ENCODE measurements at regions not wholly inside any gene's neighbourhood (a gene's known extent, or its start where the extent isn't known, plus 50 kb on each side); places are given as distances from the start of the nearest gene placed in this dataset.
"Not testable (repeated sequence)": the region's sequence is repeated elsewhere in the genome, so short reads cannot be mapped to it uniquely, and the experiment has no call there.

GRCh38 chr2:146720170-146720569 lies 1124.7 kb upstream of the ACVR2A start:
- POLR2A ChIA-PET, result no interaction called here
- Mint-ChIP-seq H3K4me3 (no peak overlapping the region), H3K27ac (no peak overlapping the region), H3K27me3 (no peaks in the 10 kb centered on the region), H3K36me3 (no peaks in the 10 kb centered on the region), H3K9me3 (peaks cover 5% of the 10 kb centered on the region), H3K4me1 (no peaks in the 10 kb centered on the region)
- ATAC-seq (ENCODE audit: low read depth), result no peak
- DNase-seq, result no peak

- ATAC-seq (ENCODE audit: low read depth) (no peak), DNase-seq (no peak)
- Mint-ChIP-seq H3K36me3 (no peaks in the 10 kb centered on the region), H3K27ac (no peak overlapping the region), H3K4me1 (no peaks in the 10 kb centered on the region), H3K27me3 (no peaks in the 10 kb centered on the region), H3K4me3 (no peak overlapping the region), H3K9me3 (peaks cover 1% of the 10 kb centered on the region)
- POLR2A ChIA-PET, result no interaction called here
Measured at GRCh38 chr2:146716591-146716990, 1128.2 kb upstream of the ACVR2A start.

DNA sequence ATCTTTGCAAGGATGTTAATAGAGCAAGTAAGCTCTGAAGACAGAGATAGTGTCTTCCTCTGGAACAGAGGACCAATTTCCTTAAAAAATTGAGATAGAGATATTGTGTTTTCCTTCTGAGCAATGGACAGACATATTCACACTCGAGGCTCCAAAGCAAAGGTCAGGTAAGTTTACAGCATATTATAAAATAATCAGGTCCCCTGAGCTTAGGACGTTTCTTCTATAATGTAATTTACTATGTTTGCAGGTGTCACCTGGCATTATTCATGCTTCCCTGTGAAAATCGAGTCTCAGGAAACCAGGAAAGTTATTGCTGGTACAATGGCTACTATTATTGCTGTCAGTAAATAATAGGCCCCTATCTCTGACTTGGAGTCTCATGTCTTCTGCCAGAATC lies 1135.8 kb upstream of the ACVR2A start:
- H3K27ac Mint-ChIP-seq, result no peak overlapping the region
- DNase-seq (no peak), ATAC-seq (ENCODE audit: low read depth) (no peak)
- H3K36me3 Mint-ChIP-seq, result no peaks in the 10 kb centered on the region
- no peaks in the 10 kb centered on the region for H3K4me1 Mint-ChIP-seq
- no peak overlapping the region for H3K4me3 Mint-ChIP-seq
- H3K27me3 Mint-ChIP-seq, result no peaks in the 10 kb centered on the region
- H3K9me3 Mint-ChIP-seq, result peaks cover 3% of the 10 kb centered on the region
- POLR2A ChIA-PET, result no interaction called here

DNA sequence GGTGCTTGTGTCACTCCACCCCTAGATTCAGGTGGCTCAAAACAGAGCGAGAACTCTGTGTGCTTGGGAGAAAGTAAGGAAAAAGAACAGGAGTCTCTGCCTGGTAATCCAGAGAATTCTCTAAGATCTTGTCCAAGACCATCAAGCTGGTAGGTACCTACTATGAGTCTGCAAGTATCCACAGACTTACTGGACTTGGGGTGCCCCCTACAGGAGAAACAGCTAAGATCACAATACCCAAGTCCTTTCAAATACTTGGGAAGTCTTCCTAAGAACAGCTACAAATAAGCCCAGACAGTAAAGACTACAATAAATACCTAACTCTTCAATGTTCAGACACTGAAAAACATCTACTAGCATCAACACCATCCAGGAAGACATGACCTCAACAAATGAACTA lies 1143.6 kb upstream of the ACVR2A start:
- Mint-ChIP-seq H3K9me3 (peaks cover 5% of the 10 kb centered on the region), H3K4me1 (no peaks in the 10 kb centered on the region), H3K27me3 (no peaks in the 10 kb centered on the region), H3K36me3 (no peaks in the 10 kb centered on the region), H3K4me3 (no peak overlapping the region), H3K27ac (no peak overlapping the region)
- no peak for DNase-seq
- POLR2A ChIA-PET, result no interaction called here
- ATAC-seq (ENCODE audit: low read depth), result no peak

GRCh38 chr2:146697307-146697706 lies 1147.5 kb upstream of the ACVR2A start:
- ATAC-seq (ENCODE audit: low read depth), result no peak
- H3K4me1 Mint-ChIP-seq, result no peaks in the 10 kb centered on the region
- H3K36me3 Mint-ChIP-seq, result no peaks in the 10 kb centered on the region
- peaks cover 5% of the 10 kb centered on the region for H3K9me3 Mint-ChIP-seq
- no peaks in the 10 kb centered on the region for H3K27me3 Mint-ChIP-seq
- no peak overlapping the region for H3K27ac Mint-ChIP-seq
- DNase-seq, result no peak
- POLR2A ChIA-PET, result no interaction called here
- no peak overlapping the region for H3K4me3 Mint-ChIP-seq

- H3K9me3 Mint-ChIP-seq; H3K4me3 Mint-ChIP-seq; ATAC-seq (ENCODE audit: low read depth); H3K4me1 Mint-ChIP-seq; POLR2A ChIA-PET; H3K27ac Mint-ChIP-seq; DNase-seq; H3K36me3 Mint-ChIP-seq; H3K27me3 Mint-ChIP-seq: not testable (repeated sequence)
Measured at GRCh38 chr2:146696787-146697186, 1148.0 kb upstream of the ACVR2A start.

DNA sequence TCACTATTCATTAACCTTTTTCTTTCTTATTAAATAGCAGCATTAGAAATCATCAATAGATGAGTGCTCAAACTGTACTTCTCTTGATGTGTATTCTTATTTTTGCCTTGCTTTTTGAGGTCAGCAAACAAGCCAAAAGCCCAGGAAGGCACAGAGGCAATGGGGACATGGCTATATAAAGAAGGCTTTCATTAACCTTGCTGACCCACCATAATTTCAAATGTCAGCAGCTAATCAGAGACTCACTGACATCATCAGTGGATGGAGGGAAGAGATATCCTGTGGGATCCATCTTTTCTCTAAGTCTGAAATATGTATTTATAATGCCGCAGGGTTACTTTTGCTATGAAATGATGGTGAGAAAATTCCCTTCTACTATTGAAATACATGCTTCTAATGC lies 1162.8 kb upstream of the ACVR2A start:
- DNase-seq, result no peak
- Mint-ChIP-seq H3K4me1 (no peaks in the 10 kb centered on the region), H3K9me3 (no peaks in the 10 kb centered on the region), H3K36me3 (no peaks in the 10 kb centered on the region), H3K27ac (no peak overlapping the region), H3K4me3 (no peak overlapping the region), H3K27me3 (peaks cover 1% of the 10 kb centered on the region)
- no peak for ATAC-seq (ENCODE audit: low read depth)
- POLR2A ChIA-PET, result no interaction called here

GRCh38 chr2:146678516-146678915 lies 1166.3 kb upstream of the ACVR2A start:
- Mint-ChIP-seq H3K36me3 (no peaks in the 10 kb centered on the region), H3K9me3 (no peaks in the 10 kb centered on the region), H3K27ac (no peak overlapping the region), H3K4me1 (no peaks in the 10 kb centered on the region), H3K4me3 (no peak overlapping the region), H3K27me3 (peaks cover 1% of the 10 kb centered on the region)
- ATAC-seq (ENCODE audit: low read depth) (no peak), DNase-seq (no peak)
- POLR2A ChIA-PET, result no interaction called here

GRCh38 chr2:146677280-146677679 lies 1167.5 kb upstream of the ACVR2A start:
- no peaks in the 10 kb centered on the region for H3K9me3 Mint-ChIP-seq
- POLR2A ChIA-PET, result no interaction called here
- ATAC-seq (ENCODE audit: low read depth), result no peak
- DNase-seq, result no peak
- no peaks in the 10 kb centered on the region for H3K27me3 Mint-ChIP-seq
- no peaks in the 10 kb centered on the region for H3K4me1 Mint-ChIP-seq
- no peak overlapping the region for H3K27ac Mint-ChIP-seq
- H3K36me3 Mint-ChIP-seq, result no peaks in the 10 kb centered on the region
- no peak overlapping the region for H3K4me3 Mint-ChIP-seq

DNA sequence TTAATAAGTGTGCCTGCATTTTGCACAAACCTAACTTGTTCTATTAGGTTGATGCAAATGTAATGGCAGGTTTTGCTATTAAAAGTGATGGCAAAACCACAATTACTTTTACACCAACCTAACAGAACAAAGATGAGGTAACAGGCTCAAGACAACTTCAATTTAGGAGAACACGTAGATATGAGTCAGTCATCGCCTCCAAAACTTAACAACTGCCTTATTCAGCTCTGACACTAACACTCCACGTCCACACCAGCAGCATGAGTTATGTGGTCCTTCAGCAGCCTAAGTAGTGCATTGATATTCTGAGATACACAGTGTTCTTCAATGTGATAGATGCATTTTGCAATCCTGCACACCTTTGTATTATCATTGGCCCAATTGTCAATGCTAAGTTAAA lies 1175.1 kb upstream of the ACVR2A start:
- H3K27ac Mint-ChIP-seq, result no peak overlapping the region
- H3K4me3 Mint-ChIP-seq, result no peak overlapping the region
- no peaks in the 10 kb centered on the region for H3K9me3 Mint-ChIP-seq
- POLR2A ChIA-PET, result no interaction called here
- H3K27me3 Mint-ChIP-seq, result no peaks in the 10 kb centered on the region
- ATAC-seq (ENCODE audit: low read depth) (no peak), DNase-seq (no peak)
- H3K4me1 Mint-ChIP-seq, result no peaks in the 10 kb centered on the region
- no peaks in the 10 kb centered on the region for H3K36me3 Mint-ChIP-seq

DNA sequence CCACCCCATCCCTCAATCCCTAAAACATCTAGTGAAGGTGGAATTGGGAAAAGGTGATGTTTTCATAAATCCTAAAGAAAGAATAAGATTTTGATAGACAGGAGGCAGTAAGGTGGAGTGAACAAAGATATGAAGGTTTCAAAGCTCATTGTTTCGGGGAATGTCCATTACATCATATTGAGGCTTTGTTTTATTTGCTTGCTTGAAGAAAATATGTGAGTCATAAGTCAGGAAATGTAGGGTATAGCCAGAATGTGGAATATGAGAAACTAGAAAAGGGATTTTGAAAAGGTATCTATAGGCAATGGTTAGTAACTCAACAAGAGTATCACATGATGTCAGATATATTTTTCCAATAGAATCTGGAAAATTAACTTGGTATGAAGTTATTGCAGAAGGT lies 1178.5 kb upstream of the ACVR2A start:
- H3K4me1 Mint-ChIP-seq, result no peaks in the 10 kb centered on the region
- DNase-seq (no peak), ATAC-seq (ENCODE audit: low read depth) (no peak)
- no peak overlapping the region for H3K27ac Mint-ChIP-seq
- H3K4me3 Mint-ChIP-seq, result no peak overlapping the region
- POLR2A ChIA-PET, result no interaction called here
- H3K27me3 Mint-ChIP-seq, result no peaks in the 10 kb centered on the region
- no peaks in the 10 kb centered on the region for H3K36me3 Mint-ChIP-seq
- no peaks in the 10 kb centered on the region for H3K9me3 Mint-ChIP-seq

DNA sequence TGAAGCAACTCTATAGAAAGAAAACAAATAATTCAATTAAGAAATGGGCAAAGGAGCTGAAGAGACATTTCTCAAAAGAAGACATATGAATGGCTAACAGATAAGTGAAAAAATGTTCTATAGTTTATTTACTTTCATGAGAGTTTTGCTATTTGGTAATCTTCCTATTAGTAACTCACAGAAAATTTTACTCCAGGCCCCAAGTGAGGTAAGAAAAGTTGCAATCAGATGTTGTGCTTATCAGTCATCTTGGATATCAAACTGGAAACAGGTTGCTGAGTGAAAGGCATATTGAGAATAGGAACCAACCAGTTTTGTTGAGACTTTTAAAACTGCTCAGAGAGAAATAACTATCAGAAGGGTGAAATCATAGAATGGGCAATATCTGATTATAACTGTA lies 1179.0 kb upstream of the ACVR2A start:
- Mint-ChIP-seq H3K4me1 (no peaks in the 10 kb centered on the region), H3K27me3 (no peaks in the 10 kb centered on the region), H3K36me3 (no peaks in the 10 kb centered on the region), H3K4me3 (no peak overlapping the region), H3K9me3 (no peaks in the 10 kb centered on the region), H3K27ac (no peak overlapping the region)
- DNase-seq, result no peak
- ATAC-seq (ENCODE audit: low read depth), result no peak
- POLR2A ChIA-PET, result no interaction called here

DNA sequence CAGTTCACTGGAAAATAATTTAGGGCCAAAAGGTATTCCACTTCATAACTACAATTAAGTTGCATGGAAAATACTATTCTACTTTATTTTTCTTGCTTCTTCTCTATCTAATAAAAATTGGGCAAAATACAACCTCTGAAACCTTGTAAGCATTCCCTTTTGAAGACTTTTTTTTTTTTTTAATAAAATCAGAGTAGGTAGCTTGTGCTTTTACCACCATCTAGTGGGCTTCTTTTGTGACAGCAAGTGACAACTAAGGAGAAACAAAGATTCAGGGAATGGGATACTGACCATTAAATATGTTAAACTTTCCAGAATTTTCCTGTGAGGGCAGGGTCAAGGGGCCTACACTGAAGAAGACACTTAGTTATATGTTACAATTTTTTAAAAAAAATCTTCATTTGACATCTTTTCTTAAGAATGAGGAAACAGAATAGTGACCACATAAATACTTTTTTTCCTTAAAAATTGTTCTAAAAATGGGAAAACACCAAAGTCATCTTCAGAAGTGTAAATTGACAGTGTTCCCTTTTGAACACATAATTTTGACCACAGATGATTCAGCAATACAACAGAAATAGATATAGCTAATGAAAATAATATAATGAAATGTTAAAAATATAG lies 1183.2 kb upstream of the ACVR2A start:
- DNase-seq, result no peak
- Mint-ChIP-seq H3K27ac (no peak overlapping the region), H3K9me3 (no peaks in the 10 kb centered on the region), H3K4me1 (no peaks in the 10 kb centered on the region), H3K4me3 (no peak overlapping the region), H3K36me3 (no peaks in the 10 kb centered on the region), H3K27me3 (no peaks in the 10 kb centered on the region)
- POLR2A ChIA-PET, result no interaction called here
- no peak for ATAC-seq (ENCODE audit: low read depth)

DNA sequence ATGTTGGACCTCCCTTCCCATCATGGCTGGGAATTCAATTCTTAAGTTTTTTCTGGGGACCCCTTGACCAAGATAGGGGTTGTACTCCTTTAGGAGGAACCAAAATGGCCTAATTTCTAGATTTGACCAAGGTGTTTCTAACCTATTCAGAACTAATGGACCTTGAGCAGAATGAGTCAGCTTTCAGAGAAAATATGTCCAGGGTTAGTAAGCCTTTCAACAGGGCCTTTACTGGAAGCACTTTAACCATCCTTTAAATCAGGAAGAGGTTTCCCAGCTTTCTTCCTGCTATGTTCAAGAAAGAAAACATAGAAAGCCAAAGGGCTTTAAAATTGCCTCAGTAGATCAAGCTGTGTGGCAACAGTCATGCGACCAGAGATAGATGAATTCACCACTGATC lies 1184.9 kb upstream of the ACVR2A start:
- no peaks in the 10 kb centered on the region for H3K36me3 Mint-ChIP-seq
- H3K4me1 Mint-ChIP-seq, result no peaks in the 10 kb centered on the region
- no peak for ATAC-seq (ENCODE audit: low read depth)
- no peak for DNase-seq
- H3K9me3 Mint-ChIP-seq, result peaks cover 3% of the 10 kb centered on the region
- H3K4me3 Mint-ChIP-seq, result no peak overlapping the region
- no peaks in the 10 kb centered on the region for H3K27me3 Mint-ChIP-seq
- no peak overlapping the region for H3K27ac Mint-ChIP-seq
- POLR2A ChIA-PET, result no interaction called here

DNA sequence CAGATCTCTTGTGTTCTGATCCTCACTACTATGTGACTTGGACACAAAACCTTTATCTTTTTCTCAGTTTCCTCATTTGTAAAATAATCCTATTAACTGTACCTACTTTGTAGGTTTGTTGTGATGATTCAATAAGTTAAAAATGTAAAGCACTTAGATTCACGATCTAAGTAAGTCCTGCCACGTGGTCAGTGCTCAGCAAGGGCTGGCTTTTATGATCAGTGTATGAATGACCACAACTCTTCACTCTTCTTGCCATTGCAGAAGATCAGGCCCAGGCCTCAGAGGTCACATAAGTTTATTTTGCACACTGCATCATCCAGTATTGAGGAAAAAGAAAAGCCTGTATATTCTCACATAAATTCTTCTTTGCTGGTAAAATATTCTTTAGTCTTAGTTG lies 1192.5 kb upstream of the ACVR2A start:
- POLR2A ChIA-PET, result no interaction called here
- no peaks in the 10 kb centered on the region for H3K36me3 Mint-ChIP-seq
- ATAC-seq (ENCODE audit: low read depth), result no peak
- DNase-seq, result no peak
- no peak overlapping the region for H3K27ac Mint-ChIP-seq
- H3K4me1 Mint-ChIP-seq, result no peaks in the 10 kb centered on the region
- H3K9me3 Mint-ChIP-seq, result peaks cover 4% of the 10 kb centered on the region
- no peak overlapping the region for H3K4me3 Mint-ChIP-seq
- no peaks in the 10 kb centered on the region for H3K27me3 Mint-ChIP-seq

All from activated naive CD8-positive, alpha-beta T cell treated with anti-CD3 and anti-CD28 coated beads, Interleukin-2, amount 10 ng/mL, durations not matched to agents 7 days and 5 days (primary cell).